ENCODE measurements at regions not wholly inside any gene's neighbourhood (a gene's known extent, or its start where the extent isn't known, plus 50 kb on each side); places are given as distances from the start of the nearest gene placed in this dataset.

DNA sequence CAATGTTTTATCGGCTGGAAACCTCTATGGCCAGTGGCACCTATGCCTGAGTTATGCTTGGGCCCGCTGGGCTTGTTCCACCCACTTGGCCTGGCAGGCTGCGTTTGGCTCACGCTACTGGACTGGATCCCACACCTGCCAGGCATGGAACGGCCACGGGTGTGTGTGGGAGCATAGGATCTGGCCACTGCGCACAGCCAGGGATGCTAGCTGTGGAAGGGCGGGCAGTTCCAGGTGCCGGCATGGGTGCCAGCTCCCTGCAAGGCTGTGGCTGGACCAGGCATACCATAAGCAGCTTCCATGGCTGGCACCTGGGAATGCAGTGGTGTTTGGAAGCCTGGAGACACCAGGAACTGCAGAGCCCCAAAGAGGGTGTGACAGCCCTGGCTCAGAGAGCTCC, 1063.9 kb upstream of the ACO1 start:
- H3K79me2 ChIP-seq (ENCODE audit: control insufficient read depth, insufficient read depth, low read length), result no peaks in the 10 kb centered on the region
- no peaks in the 10 kb centered on the region for H3K27me3 ChIP-seq (ENCODE audit: control insufficient read depth in 2 of 2, insufficient read depth in 2 of 2, low read length in 2 of 2)
- H4K20me1 ChIP-seq (replicated peaks; ENCODE audit: control insufficient read depth, extremely low read depth, insufficient read depth, low read length), result no peaks in the 10 kb centered on the region
- DNase-seq (ENCODE audit: low read depth, low spot score) (no peak), FAIRE-seq (no peak)
- POLR2A ChIA-PET, result no interaction called here
- no peak overlapping the region for H3K27ac ChIP-seq (ENCODE audit: insufficient read depth, low read depth, low read length)
- no peak overlapping the region for H3K4me3 ChIP-seq (replicated peaks in 1 of 3; ENCODE audit: insufficient read depth in 1 of 3, low read depth in 1 of 3, low read length in 3 of 3)
- dilution Hi-C loops (cut with MboI; ENCODE audit: extremely low pct_ligation_motif_present, low sequenced_read_pairs), result no loop called here
- no peaks in the 10 kb centered on the region for H3K4me1 ChIP-seq (ENCODE audit: control insufficient read depth, extremely low read depth, insufficient read depth, low read length)
- no peak overlapping the region for H2AFZ ChIP-seq (ENCODE audit: low read depth, low read length)
- H3K4me2 ChIP-seq (ENCODE audit: insufficient read depth, low read length), result no peak overlapping the region
- H3K36me3 ChIP-seq (ENCODE audit: control insufficient read depth in 2 of 2, extremely low read depth in 1 of 2, insufficient read depth in 2 of 2, low read length in 2 of 2), result no peaks in the 10 kb centered on the region
- CTCF ChIA-PET, result interaction anchor here (0.8 kb wide), 1 partner anchor 10 kb away, joined by 4 read pairs; no protein-coding TSS in a partner anchor
- no TSS peak for BruUV-seq (replicated peaks)
- H3K9me1 ChIP-seq (replicated peaks; ENCODE audit: control insufficient read depth, extremely low read depth, insufficient read depth, low read length), result no peaks in the 10 kb centered on the region
- no peak for TF ChIP-seq MYC (IDR thresholded peaks at IDR 0.05; ENCODE audit: low read depth, low read length)
- no peak for TF ChIP-seq FOS (IDR thresholded peaks at IDR 0.05; ENCODE audit: borderline replicate concordance, insufficient read depth, low read length)
- no peak for TF ChIP-seq EZH2 (IDR thresholded peaks at IDR 0.05; ENCODE audit: borderline replicate concordance, low read depth, low read length, severe bottlenecking)
- TF ChIP-seq, protein P1, sequence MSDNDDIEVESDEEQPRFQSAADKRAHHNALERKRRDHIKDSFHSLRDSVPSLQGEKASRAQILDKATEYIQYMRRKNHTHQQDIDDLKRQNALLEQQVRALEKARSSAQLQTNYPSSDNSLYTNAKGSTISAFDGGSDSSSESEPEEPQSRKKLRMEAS (IDR thresholded peaks at IDR 0.05; ENCODE audit: insufficient read depth, insufficient read length), result no peak
- no peak for TF ChIP-seq GATA2 (IDR thresholded peaks at IDR 0.05; ENCODE audit: insufficient read depth, insufficient read length, low read depth, low read length)
- TF ChIP-seq CTCF (IDR thresholded peaks at IDR 0.05; ENCODE audit: extremely low read depth in 1 of 2, insufficient read depth in 1 of 2, low read depth in 1 of 2, low read length in 2 of 2), result no peak
- no peak for TF ChIP-seq POLR2AphosphoS5 (IDR thresholded peaks at IDR 0.05; ENCODE audit: insufficient read depth, low read depth, low read length)
- no peak for TF ChIP-seq POLR2A (IDR thresholded peaks at IDR 0.05; ENCODE audit: low read depth, low read length)
- TF ChIP-seq JUN (IDR thresholded peaks at IDR 0.05; ENCODE audit: borderline replicate concordance, insufficient read depth, insufficient read length, low read depth), result no peak
- intact Hi-C loops (cut with micrococcal nuclease), result no loop called here
- no peaks in the 10 kb centered on the region for H3K9me3 ChIP-seq (replicated peaks; ENCODE audit: control insufficient read depth, insufficient read depth, low read length)
- no peak overlapping the region for H3K9ac ChIP-seq (replicated peaks; ENCODE audit: extremely low read depth, insufficient read depth, low read length)
